ENCODE measurements at regions not wholly inside any gene's neighbourhood (a gene's known extent, or its start where the extent isn't known, plus 50 kb on each side); places are given as distances from the start of the nearest gene placed in this dataset.
"Not testable (repeated sequence)": the region's sequence is repeated elsewhere in the genome, so short reads cannot be mapped to it uniquely, and the experiment has no call there.

- no peak for DNase-seq
Observed at GRCh38 chr10:36840788-36841187, 284.6 kb upstream of the ANKRD30A start.

GRCh38 chr10:36837416-36837815 is 288.0 kb upstream of the ANKRD30A start:
- DNase-seq: no peak

GRCh38 chr10:36819781-36820180 is 305.6 kb upstream of the ANKRD30A start:
- DNase-seq: no peak

GRCh38 chr10:36817898-36818297 is 307.5 kb upstream of the ANKRD30A start:
- DNase-seq: no peak

- no peak for DNase-seq
Observed at GRCh38 chr10:36808625-36809362, 316.6 kb upstream of the ANKRD30A start.

GRCh38 chr10:36803229-36803628 is 322.2 kb upstream of the ANKRD30A start:
- no peak for DNase-seq

GRCh38 chr10:36802490-36803153 is 322.8 kb upstream of the ANKRD30A start:
- no peak for DNase-seq

- DNase-seq: no peak
Observed at GRCh38 chr10:36801660-36802059, 323.7 kb upstream of the ANKRD30A start.

- DNase-seq: no peak
Observed at GRCh38 chr10:36794981-36795380, 330.4 kb upstream of the ANKRD30A start.

GRCh38 chr10:36789974-36790373 is 335.4 kb upstream of the ANKRD30A start:
- DNase-seq: no peak

GRCh38 chr10:36788152-36788551 is 337.2 kb upstream of the ANKRD30A start:
- DNase-seq: no peak

- no peak for DNase-seq
Observed at GRCh38 chr10:36783400-36783799, 342.0 kb upstream of the ANKRD30A start.

- DNase-seq: no peak
Observed at GRCh38 chr10:36781570-36781969, 343.8 kb upstream of the ANKRD30A start.

GRCh38 chr10:36780158-36780557 is 345.2 kb upstream of the ANKRD30A start:
- DNase-seq: no peak

- DNase-seq: no peak
Observed at GRCh38 chr10:36779238-36779846, 346.1 kb upstream of the ANKRD30A start.

- DNase-seq: no peak
Observed at GRCh38 chr10:36778651-36779050, 346.7 kb upstream of the ANKRD30A start.

- no peak for DNase-seq
Observed at GRCh38 chr10:36773652-36774051, 351.7 kb upstream of the ANKRD30A start.

GRCh38 chr10:36771725-36772124 is 353.7 kb upstream of the ANKRD30A start:
- DNase-seq: no peak

- DNase-seq: not testable (repeated sequence)
Observed at GRCh38 chr10:36769741-36770140, 355.7 kb upstream of the ANKRD30A start.

GRCh38 chr10:36766940-36767339 is 358.5 kb upstream of the ANKRD30A start:
- DNase-seq: no peak

- DNase-seq: no peak
Observed at GRCh38 chr10:36766415-36766810, 359.0 kb upstream of the ANKRD30A start.

- DNase-seq: no peak
Observed at GRCh38 chr10:36765782-36766414, 359.5 kb upstream of the ANKRD30A start.

GRCh38 chr10:36764823-36765222 is 360.6 kb upstream of the ANKRD30A start:
- no peak for DNase-seq

- DNase-seq: no peak
Observed at GRCh38 chr10:36761121-36761520, 364.3 kb upstream of the ANKRD30A start.
